ENCODE measurements at regions not wholly inside any gene's neighbourhood (a gene's known extent, or its start where the extent isn't known, plus 50 kb on each side); places are given as distances from the start of the nearest gene placed in this dataset.

DNA sequence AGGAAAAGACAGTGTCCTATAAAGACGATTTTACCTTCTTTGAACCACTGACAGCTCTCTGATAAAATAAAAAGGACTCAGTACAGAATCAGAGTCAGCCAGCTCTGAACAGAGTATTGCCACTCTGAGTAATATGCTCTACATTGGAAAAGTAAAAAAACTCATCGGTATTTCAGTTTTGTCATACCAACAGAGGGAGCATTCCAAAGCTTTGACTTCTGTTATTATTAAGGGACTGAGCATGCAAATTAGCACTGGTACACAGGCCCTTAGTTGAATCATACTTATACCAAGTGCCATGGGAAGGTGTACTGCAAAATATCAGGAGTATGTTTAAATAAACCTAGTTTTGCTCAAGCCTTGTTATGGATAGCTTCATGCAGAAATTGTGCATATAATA is 509.0 kb upstream of the KIF2B start:
- H2AFZ ChIP-seq (ENCODE audit: low read depth), result no peak overlapping the region
- no peak overlapping the region for H3K4me2 ChIP-seq
- no peak overlapping the region for H3K9ac ChIP-seq
- H3K4me1 ChIP-seq (ENCODE audit: low read depth, poor library complexity, severe bottlenecking), result no peaks in the 10 kb centered on the region
- no peaks in the 10 kb centered on the region for H3K27me3 ChIP-seq (ENCODE audit: insufficient read depth, low read depth)
- H3K27ac ChIP-seq, result no peak overlapping the region
- no peaks in the 10 kb centered on the region for H3K36me3 ChIP-seq (ENCODE audit: insufficient read depth)
- H4K20me1 ChIP-seq (ENCODE audit: insufficient read depth), result no peaks in the 10 kb centered on the region
- TF ChIP-seq, protein P1, sequence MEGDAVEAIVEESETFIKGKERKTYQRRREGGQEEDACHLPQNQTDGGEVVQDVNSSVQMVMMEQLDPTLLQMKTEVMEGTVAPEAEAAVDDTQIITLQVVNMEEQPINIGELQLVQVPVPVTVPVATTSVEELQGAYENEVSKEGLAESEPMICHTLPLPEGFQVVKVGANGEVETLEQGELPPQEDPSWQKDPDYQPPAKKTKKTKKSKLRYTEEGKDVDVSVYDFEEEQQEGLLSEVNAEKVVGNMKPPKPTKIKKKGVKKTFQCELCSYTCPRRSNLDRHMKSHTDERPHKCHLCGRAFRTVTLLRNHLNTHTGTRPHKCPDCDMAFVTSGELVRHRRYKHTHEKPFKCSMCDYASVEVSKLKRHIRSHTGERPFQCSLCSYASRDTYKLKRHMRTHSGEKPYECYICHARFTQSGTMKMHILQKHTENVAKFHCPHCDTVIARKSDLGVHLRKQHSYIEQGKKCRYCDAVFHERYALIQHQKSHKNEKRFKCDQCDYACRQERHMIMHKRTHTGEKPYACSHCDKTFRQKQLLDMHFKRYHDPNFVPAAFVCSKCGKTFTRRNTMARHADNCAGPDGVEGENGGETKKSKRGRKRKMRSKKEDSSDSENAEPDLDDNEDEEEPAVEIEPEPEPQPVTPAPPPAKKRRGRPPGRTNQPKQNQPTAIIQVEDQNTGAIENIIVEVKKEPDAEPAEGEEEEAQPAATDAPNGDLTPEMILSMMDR (conservative IDR thresholded peaks at IDR 0.05; ENCODE audit: low read depth, low read length), result no peak
- no peak overlapping the region for H3K4me3 ChIP-seq (IDR thresholded peaks at IDR 0.05; ENCODE audit: insufficient read depth, low read depth, low read length)
- H3K79me2 ChIP-seq (ENCODE audit: insufficient read depth, low read depth), result no peaks in the 10 kb centered on the region

DNA sequence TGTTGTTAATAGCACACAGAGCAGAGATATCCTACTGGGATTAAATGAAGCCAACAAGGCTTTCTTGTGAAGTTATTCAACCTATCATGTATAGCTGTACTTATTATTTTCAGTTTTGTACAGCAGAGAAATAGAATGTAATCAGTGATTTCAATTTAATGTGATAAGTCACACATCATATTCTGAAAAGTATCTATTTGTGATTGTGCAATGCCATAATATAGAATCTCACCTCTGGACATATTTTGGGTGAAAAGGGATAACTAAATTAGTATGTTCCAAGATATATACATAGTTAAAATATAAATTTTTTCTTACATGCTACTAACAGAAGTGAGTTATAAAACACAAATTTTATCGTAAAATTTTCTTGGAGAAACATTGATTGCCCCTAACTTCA is 544.3 kb upstream of the KIF2B start:
- Histone ChIP-seq H3K4me2 (no peak overlapping the region), H2AFZ (ENCODE audit: low read depth) (no peak overlapping the region), H3K36me3 (ENCODE audit: insufficient read depth) (no peaks in the 10 kb centered on the region), H3K27ac (no peak overlapping the region), H4K20me1 (ENCODE audit: insufficient read depth) (no peaks in the 10 kb centered on the region), H3K9ac (no peak overlapping the region), H3K79me2 (ENCODE audit: insufficient read depth, low read depth) (no peaks in the 10 kb centered on the region), H3K4me1 (ENCODE audit: low read depth, poor library complexity, severe bottlenecking) (no peaks in the 10 kb centered on the region), H3K27me3 (ENCODE audit: insufficient read depth, low read depth) (no peaks in the 10 kb centered on the region), H3K4me3 (IDR thresholded peaks at IDR 0.05; ENCODE audit: insufficient read depth, low read depth, low read length) (no peak overlapping the region)
- TF ChIP-seq, protein P1 (conservative IDR thresholded peaks at IDR 0.05; ENCODE audit: low read depth, low read length), result no peak

DNA sequence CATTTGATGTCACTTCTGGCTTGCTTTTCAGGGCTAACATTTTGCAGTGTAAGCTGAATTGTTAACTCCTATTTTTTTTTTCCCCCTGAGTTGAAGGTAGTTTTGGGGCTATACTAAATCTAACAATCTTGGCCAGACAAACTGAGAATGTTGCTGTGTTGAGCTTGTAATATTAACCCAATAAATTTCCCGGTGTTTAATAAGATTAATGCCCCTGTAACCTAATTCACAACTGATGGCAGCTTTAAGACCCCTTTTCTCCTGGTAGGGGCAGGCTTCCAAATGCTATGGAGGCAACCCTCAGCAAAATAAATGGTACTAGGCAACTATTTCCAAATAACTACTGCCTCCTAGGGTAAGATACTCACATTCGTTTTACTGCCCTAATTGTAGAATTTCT is 549.6 kb upstream of the KIF2B start:
- H3K27me3 ChIP-seq (ENCODE audit: insufficient read depth, low read depth), result no peaks in the 10 kb centered on the region
- H3K9ac ChIP-seq, result no peak overlapping the region
- H3K36me3 ChIP-seq (ENCODE audit: insufficient read depth), result no peaks in the 10 kb centered on the region
- H3K79me2 ChIP-seq (ENCODE audit: insufficient read depth, low read depth), result no peaks in the 10 kb centered on the region
- no peaks in the 10 kb centered on the region for H4K20me1 ChIP-seq (ENCODE audit: insufficient read depth)
- TF ChIP-seq, protein P1 (conservative IDR thresholded peaks at IDR 0.05; ENCODE audit: low read depth, low read length), result no peak
- H3K27ac ChIP-seq, result no peak overlapping the region
- no peak overlapping the region for H2AFZ ChIP-seq (ENCODE audit: low read depth)
- H3K4me2 ChIP-seq, result no peak overlapping the region
- no peak overlapping the region for H3K4me3 ChIP-seq (IDR thresholded peaks at IDR 0.05; ENCODE audit: insufficient read depth, low read depth, low read length)
- no peaks in the 10 kb centered on the region for H3K4me1 ChIP-seq (ENCODE audit: low read depth, poor library complexity, severe bottlenecking)

DNA sequence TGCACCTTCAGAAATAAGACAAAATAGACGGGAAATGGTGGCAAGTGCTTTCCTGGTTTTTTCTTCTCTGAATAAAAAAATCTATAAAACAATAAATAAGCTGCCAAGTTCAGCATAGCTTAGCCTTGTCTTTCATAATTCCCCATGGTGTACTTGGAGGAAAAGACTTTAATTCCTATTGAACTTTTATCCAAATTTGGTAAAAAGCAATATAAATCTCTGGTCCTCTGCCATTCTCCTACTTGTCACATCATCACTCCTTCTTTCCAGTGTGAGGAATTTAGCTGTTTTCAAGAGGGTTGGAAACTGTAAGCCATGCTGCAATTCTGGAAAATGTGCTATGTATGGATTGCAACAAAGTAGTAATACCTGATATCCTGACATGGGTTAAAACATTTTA is 551.8 kb upstream of the KIF2B start:
- no peaks in the 10 kb centered on the region for H3K27me3 ChIP-seq (ENCODE audit: insufficient read depth, low read depth)
- no peak overlapping the region for H3K4me3 ChIP-seq (IDR thresholded peaks at IDR 0.05; ENCODE audit: insufficient read depth, low read depth, low read length)
- no peak overlapping the region for H3K27ac ChIP-seq
- no peaks in the 10 kb centered on the region for H3K36me3 ChIP-seq (ENCODE audit: insufficient read depth)
- H3K79me2 ChIP-seq (ENCODE audit: insufficient read depth, low read depth), result no peaks in the 10 kb centered on the region
- H4K20me1 ChIP-seq (ENCODE audit: insufficient read depth), result no peaks in the 10 kb centered on the region
- no peak overlapping the region for H3K9ac ChIP-seq
- H3K4me1 ChIP-seq (ENCODE audit: low read depth, poor library complexity, severe bottlenecking), result no peaks in the 10 kb centered on the region
- no peak overlapping the region for H2AFZ ChIP-seq (ENCODE audit: low read depth)
- TF ChIP-seq, protein P1 (conservative IDR thresholded peaks at IDR 0.05; ENCODE audit: low read depth, low read length), result no peak
- H3K4me2 ChIP-seq, result no peak overlapping the region

DNA sequence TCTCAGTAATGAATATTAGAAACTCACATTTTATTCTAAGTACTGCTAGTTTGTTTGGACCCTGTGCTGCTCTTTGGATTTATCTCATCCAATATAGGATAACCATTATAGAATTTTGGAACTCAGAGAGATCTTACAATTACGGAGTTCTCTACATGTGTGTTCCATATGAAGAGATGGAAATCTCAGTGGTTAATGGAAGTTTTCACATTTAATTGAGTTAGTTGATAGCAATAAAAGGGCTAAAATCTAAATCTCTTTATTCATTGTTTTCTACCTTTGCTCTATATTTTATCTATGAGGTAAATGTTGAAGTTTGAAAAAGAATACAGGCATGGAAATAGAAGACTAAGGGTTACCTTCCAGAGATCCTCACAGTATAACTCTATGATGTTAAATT is 558.0 kb upstream of the KIF2B start:
- Histone ChIP-seq H2AFZ (ENCODE audit: low read depth) (no peak overlapping the region), H3K9ac (no peak overlapping the region), H3K79me2 (ENCODE audit: insufficient read depth, low read depth) (no peaks in the 10 kb centered on the region), H3K27ac (no peak overlapping the region), H3K4me2 (no peak overlapping the region), H3K27me3 (ENCODE audit: insufficient read depth, low read depth) (no peaks in the 10 kb centered on the region), H3K4me3 (IDR thresholded peaks at IDR 0.05; ENCODE audit: insufficient read depth, low read depth, low read length) (no peak overlapping the region), H3K36me3 (ENCODE audit: insufficient read depth) (no peaks in the 10 kb centered on the region), H3K4me1 (ENCODE audit: low read depth, poor library complexity, severe bottlenecking) (no peaks in the 10 kb centered on the region), H4K20me1 (ENCODE audit: insufficient read depth) (no peaks in the 10 kb centered on the region)
- TF ChIP-seq, protein P1 (conservative IDR thresholded peaks at IDR 0.05; ENCODE audit: low read depth, low read length), result no peak
